HG03354 (cell line): ENCODE measurements at regions not wholly inside any gene's neighbourhood (a gene's known extent, or its start where the extent isn't known, plus 50 kb on each side); places are given as distances from the start of the nearest gene placed in this dataset.
A peak's percentile ranks its signal among the peaks of the same experiment; 100 is the strongest.

Experiments
- ATAC-seq: cut with Tn5 transposase; IDR thresholded peaks from one replicate; pipeline ENCODE4 v1.9.1; 2021; ENCODE audit warnings: mild to moderate bottlenecking; ENCODE audit not compliant: unreplicated experiment, poor library complexity, severe bottlenecking

DNA sequence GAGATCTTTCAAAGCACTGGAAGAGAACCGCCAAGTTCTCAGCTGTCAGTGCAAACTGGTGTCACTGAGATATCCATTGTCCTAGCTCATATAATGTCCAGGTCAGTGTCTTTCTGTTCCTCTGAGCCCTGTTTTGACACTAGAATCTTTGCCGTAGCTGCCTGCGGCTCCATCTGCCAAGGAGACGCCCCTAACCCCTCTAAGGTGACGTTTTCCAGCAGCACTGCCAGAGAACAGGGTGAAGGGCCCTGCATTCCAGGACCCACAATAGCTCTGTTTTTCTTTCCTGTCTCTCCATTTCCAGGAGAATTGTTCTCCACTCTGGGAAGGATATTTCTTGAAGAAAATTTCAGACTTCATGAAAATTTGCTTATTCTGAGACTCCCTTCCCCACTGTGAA, 181.7 kb upstream of the SLC39A10 start:
- ATAC-seq = no peak

DNA sequence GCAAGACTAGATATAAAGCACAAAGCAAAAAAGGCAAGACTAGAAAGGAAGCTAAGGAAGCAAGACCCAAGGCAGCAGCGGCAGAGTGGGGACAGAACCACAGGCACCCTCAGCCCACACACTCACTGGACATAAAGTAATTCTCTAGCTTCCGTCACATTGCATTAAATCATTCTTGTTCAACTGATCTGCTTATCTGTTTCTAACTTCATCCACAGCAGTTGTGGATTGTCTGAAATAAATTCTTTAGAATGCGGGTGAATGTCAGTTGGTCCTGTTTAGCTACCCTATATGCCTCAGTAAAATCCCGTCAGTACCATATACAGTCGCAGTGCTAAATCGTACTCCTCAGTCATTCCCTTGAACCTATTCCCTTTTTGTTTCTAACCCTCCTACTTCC, 183.2 kb upstream of the SLC39A10 start:
- no peak for ATAC-seq

DNA sequence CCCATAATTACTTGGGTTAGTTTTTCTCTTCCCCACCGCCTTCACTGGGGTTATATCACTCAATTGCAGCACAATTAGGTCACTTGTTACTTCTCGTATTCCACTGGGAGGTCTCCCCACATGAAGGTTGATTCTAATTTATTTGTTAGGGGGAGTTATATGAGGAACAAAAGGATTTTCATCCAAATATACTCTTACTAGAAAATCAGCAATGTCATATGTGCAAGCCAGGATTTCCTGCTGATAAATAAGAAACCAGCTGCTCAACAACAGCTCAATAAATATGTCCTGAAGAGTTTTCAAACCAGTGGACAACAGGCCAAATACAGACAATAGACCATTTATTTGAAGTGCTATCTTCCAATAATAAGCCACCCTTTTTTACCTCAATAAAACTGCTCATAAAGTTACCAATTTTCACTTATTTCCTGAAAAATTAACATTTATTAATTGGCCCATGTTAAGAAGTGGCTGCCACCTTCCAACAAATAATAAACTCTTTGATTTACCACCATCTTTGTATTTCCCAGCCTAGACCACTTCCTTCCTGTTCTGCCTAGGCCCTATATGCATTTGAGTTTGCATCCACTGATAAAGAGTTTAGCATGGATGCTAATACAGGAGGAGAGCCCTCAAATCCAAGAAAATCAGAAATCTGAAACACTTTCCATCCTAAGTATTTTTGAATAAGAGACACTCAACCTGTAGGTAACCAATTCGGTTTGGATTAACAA, 184.4 kb upstream of the SLC39A10 start:
- no peak for ATAC-seq

DNA sequence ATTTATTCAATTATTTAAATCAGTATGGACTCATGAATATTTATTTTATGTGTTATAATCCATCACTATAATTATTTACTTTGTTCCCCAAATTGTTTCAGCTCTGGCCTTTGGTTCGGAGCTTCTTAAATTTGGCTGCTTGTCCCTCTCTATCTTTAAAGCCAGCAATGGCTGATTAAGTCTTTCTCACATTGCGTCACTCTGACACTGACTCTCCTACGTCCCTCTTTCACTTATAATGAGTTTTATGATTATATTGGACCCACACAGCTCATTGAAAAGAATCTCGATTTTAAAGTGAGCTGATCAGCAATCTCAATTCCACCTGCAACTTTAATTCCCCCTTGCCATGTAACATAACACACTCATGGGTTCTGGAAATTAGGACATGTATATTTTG, 185.2 kb upstream of the SLC39A10 start:
- ATAC-seq = no peak

DNA sequence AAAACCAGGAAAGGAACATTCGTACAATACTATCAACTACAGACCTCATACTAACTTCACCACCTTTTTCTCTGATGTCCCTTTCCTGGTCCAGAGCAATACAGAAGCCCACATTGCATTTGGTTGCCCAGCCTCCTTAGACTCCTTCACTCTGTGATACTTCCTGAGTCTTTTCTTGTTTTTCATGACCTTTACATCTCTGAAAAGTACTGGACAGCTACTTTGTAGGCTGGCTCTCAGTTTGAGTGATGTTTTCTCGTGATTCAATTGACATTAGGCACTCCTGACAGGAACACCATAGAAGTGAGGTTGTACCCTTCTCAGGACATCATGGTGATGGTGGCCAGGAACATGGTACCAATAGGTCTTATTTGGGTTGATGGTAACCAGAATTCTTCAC, 185.9 kb upstream of the SLC39A10 start:
- no peak for ATAC-seq

DNA sequence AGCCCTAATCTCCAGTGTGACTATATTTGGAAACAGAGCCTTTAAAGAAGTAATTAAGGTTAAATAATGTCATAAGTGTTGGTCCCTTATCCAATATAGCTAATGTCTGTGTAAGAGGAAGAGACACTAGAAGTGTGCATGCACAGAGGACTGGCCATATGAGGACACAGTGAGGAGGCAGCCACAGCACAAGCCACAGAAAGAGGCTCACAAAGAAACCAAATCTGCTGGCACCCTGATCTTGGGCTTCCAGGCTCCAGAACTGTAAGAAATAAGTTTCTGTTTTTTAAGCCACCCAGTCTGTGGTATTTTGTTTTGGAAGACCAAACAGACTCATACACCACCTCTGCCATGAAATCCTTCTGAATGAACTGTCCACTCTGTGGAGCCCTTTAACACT, 186.4 kb upstream of the SLC39A10 start:
- no peak for ATAC-seq

DNA sequence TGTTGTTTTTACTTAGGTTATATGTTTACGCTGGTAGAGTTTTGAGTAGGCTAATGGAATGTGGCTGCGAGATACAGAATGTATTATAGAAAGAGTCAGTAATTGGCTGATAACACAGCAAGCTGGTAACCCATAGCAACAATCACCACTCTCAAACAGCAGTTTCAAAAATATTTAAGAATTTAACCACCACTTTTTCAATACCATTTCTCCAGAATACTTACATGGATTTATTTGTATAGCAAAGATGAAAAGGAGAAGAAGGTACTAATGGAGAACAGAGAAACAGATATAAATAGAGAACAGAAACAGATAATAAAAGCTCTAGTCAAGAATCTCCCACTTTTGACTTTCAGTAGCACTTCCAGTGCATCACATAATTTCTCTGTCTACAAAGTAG, 188.3 kb upstream of the SLC39A10 start:
- ATAC-seq = peak; percentile 92

DNA sequence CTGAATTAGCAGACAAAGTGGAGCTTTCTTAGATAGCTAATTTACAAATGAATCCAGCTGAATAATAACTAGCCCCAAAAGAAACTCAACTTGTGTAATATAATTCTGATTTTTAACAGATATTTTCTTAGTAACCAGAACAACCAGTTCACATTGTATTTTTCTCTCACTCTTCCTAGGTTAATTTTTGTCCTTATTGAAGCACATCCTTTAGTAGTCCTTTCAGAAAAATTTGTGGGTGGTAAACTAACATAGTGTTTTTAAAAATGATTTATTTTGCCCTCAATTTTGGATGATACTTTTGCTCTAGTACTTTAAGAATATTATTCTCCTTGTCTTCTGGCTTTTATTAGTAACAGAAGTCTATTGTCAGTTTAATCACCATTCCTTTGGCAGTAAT, 190.6 kb upstream of the SLC39A10 start:
- no peak for ATAC-seq

DNA sequence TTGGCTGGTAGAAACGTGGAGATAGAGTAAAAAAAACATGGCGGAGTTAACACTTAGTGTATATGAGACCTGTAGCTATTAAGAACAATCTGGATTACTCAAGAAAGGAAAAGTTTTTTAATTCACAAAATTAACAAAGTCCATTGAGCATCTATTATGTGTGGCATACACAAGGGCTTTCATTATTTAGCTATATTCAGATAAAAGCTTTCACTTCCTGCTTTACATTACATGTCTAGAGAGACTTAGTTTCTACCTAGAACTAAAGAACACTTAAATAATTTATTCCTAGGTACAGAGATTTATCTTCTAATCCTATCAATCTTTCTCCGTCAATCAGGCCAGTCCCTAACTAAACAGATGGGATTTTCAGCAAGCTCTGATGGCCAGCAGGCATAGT, 196.0 kb upstream of the SLC39A10 start:
- no peak for ATAC-seq

DNA sequence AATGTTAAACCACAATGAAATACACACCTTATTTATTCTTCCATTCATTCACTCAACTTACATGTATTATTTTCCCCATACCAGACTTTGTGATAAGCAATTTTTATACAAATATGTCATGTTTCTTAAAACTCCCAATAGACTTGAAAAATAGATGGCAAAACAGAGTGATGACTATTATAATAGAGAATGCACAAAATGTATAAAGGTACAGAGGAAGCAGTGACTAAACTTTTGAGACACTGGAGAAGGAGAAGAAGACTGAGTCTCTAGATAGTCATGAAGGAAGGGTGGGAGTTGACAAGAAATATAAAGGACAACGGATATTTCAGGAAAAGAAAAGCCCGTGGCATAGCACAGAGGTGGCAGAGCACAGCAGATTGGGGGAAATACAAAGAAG, 198.1 kb upstream of the SLC39A10 start:
- ATAC-seq = no peak

DNA sequence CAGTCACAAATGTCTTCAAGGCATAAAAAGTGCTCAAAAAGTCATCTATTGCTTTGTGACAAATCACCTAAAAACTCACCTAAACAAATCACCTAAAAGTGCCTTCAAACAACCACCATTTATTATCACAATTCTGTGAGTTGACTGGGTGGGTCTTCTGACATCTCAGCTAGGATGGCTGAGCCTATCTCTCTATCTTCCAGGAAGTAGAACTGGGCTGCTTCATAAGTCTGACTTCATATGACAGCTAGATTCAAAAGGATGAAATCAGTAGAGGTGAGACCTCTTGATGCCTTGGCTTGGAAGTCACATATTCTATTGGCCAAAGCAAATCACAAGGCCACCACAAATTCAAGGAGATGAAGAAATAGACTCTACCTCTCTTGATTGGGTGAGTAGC, 199.2 kb upstream of the SLC39A10 start:
- no peak for ATAC-seq

DNA sequence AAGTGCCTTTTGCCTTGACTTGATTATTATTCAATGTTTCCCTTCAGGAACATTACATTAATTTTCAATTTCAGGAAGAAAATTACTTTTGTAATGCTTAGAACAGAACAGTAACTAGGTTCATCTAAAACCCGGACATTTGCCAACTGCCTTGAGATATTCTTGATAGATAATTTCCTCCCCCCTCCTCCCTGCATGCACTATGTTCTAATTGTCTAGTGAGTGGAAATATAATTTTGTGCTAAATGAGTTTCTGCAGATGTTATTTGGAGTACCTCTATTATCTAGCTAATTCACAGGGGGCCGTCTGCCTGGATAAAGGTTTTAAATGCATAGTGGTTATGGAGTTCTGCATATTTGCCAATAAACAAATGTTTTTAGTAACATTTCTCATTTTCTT, 200.3 kb upstream of the SLC39A10 start:
- no peak for ATAC-seq

DNA sequence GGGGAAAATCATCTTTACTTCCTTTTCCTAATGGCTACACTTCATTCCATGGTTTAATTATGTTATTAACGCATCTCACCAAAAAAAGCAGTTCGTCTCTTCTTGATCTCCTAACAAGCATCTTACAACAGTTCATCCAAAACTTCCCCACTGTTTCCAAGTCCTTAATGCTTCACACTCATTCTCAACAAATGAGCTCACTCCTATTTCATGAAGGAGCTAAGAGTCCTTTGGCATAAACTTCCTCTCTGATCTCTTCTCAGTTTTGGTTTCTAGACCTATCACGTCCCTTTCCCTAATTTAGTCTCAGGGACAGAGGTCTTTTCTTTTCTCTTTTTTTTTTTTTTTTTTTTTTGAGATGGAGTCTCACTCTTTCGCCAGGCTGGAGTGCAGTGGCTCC, 205.9 kb upstream of the SLC39A10 start:
- no peak for ATAC-seq

DNA sequence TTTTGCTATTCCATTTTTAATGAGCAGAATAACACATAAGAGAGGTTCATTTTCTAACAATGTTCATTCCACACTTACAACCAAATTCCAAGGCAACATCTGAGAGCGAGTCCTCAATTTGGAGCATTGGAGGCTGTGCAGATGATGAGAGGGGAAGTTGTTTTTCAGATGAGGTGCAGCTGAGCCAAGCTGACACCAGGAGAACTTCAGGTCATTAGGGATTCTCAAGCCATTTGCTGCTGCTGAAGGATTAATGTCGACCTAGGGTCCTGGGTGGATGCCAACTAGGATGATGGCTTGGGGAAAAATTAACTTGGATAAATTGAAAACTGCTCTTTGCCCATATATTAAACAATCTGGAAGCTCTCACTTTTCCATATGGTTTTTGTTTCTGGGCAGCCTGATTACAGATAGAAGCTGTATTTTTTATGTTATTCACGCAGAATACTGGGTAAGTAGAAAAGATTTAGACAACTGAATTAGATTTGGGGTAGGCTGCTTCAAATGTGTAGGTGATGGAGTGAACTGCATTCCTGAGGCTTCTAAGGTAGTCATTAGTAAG, 206.4 kb upstream of the SLC39A10 start:
- ATAC-seq = no peak

DNA sequence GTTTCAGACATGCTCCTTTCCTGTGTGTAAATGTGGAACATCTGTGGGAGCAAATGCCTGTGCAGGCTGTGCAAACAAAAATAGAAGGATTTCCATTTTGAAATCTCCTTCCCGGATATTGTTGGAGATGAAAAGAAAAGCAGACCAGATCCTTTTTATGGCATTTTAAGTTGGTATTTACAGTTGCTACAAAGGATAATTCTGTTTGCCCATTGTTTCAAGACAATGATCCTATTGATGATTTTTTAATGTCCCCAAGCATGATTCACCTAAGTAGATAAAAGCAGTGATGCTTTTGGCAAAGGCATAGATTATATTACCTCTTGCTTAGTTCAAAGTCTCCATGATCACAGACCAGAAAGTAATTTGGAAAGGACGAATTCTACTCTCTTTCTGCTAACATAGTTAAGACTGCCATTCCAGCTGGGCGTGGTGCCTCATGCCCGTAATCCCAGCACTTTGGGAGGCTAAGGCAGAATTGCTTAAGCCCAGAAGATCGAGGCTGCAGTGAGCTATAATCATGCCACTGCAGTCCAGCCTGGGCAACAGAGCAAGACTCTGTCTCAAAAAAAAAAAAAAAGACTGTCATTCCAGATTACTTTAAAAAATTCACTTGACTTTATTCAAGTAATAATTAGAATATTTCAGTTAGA, 209.6 kb upstream of the SLC39A10 start:
- no peak for ATAC-seq

DNA sequence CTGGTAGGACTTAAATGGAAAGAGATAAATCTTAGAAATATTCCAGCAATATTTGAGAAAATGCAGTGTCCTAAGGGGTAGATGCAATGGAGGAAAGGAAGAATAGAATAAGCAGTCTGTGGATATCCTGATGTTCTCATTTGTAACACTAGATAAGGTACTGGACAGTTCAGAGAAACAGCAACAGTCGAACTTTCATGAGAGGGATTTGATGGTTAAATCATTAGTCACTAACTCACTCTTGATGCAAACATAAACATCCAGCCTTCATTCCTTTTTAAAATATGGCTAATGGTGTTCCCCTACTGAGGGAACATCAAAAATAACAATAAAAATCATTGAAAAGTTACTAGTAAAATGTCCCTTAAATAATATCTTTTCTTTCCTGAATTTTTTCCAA, 211.4 kb upstream of the SLC39A10 start:
- no peak for ATAC-seq

DNA sequence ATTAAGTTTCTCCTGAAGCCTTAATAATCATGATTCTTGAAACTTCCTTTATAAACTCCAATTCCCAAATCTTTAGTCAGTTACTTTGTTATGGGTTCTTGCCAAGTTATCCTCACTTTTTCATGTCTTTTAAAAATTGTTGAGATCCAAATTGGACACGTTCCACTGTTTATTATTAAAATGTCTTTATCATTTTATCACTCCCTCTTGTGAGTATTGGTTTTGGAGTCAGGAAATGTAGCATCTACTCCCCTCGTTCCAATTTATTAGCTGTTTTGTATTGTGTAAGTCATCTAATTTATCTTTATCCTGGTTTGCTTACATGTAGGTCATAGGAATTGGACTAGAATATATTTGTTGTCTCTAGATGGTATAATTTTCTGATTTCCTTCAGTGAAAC, 213.1 kb upstream of the SLC39A10 start:
- no peak for ATAC-seq

DNA sequence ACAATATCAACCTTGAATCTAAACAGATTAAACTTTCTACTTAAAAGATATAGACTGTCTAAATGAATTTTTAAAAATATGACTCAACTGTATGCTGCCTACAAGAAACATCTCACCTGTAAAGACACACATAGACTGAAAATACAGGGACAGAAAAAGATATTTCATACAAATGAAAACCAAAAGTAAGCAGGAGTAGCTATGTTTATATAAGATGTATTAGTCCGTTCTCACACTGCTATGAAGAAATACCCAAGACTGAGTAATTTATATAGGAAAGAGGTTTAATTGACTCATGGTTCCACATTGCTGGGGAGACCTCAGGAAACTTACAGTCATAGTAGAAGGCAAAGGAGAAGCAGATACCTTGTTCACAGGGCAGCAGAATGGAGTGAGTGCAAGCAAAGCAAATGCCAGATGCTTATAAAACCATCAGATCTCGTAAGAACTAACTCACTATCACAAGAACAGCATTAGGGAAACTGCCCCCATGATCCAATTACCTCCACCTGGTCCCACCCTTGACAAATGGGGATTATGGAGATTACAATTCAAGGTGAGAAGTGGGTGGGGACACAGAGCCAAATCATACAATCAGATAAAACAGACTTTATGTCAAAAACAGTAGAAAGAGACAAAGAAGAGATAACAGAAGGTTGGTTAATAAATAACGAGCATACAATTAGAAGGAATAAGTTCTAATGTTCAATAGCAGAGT, 214.4 kb upstream of the SLC39A10 start:
- ATAC-seq = no peak

DNA sequence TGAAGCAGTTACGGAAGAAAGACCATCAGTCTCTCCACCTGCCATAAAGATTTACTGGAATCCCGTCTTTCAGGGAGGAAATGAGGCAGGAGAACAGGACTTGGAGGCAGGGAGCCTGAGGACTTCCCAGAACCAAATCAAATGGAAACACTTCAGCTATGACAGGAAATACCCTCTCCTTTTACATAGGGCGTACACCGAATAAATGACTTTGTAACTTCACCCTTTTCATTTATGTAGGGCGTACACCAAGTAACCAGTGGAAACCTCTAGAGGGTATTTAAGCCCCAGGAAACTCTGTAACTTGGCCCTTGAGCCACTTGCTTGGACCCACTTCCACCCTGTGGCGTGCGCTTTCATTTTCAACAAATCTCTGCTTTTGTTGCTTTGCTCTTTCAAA, 218.3 kb upstream of the SLC39A10 start:
- no peak for ATAC-seq

DNA sequence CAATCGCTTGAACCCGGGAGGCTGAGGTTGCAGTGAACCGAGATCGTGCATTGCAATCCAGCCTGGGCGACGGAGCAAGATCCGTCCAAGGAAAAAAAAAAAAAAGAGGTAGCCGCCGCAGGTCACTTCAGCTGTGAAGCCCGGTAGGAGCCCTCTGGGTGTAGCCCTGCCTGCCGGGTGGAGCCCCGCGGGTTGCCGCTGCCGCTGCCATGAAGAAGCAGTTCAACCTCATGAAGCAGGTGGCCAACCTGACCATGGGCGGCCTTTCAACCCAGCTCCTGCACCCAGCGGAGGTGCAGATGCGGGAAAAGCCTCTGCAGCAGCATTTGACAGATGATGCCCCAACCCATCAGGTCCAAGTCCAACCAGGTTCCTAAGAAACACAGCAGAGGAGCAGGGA, 219.5 kb upstream of the SLC39A10 start:
- no peak for ATAC-seq

DNA sequence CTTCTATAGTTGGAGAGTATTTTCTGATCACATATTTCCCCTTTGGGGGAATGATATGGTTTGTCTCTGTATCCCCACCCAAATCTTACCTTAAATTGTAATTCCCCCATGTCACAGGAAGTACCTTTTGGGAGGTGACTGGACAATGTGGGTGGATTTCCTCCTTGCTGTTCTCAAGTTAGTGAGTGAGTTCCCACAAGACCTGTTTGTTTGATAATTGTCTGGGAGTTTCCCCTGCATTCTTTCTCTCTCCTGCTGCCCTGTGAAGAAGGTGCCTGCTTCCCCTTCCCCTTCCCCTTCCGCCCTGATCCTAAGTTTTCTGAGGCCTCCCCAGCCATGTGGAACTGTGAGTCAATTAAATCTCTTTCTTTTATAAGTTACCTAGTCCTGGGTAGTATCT, 222.7 kb upstream of the SLC39A10 start:
- ATAC-seq = no peak
